ENCODE measurements at regions not wholly inside any gene's neighbourhood (a gene's known extent, or its start where the extent isn't known, plus 50 kb on each side); places are given as distances from the start of the nearest gene placed in this dataset.
A peak's percentile ranks its signal among the peaks of the same experiment; 100 is the strongest.
"Not testable (repeated sequence)": the region's sequence is repeated elsewhere in the genome, so short reads cannot be mapped to it uniquely, and the experiment has no call there.

DNA sequence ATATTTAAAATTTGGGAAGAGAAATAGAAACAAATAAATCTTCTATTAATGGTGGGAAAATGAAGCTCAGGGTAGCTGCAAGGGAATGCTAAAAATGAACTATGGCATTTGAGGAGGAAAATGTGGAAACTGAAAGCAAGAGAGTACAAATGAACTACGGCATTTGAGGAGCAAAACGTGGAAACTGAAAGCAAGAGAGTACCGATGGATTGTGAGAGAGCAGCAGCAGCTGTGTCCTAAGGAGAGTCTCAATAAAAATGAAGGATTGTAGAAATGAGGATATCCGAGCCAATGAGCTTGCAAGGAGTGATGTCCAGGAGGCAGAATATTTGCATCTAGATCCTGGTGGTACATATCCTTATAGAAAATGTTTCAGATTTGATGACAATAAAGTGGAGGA is 547.1 kb upstream of the ZNF337 start (continued):
- TF ChIP-seq, protein P1, sequence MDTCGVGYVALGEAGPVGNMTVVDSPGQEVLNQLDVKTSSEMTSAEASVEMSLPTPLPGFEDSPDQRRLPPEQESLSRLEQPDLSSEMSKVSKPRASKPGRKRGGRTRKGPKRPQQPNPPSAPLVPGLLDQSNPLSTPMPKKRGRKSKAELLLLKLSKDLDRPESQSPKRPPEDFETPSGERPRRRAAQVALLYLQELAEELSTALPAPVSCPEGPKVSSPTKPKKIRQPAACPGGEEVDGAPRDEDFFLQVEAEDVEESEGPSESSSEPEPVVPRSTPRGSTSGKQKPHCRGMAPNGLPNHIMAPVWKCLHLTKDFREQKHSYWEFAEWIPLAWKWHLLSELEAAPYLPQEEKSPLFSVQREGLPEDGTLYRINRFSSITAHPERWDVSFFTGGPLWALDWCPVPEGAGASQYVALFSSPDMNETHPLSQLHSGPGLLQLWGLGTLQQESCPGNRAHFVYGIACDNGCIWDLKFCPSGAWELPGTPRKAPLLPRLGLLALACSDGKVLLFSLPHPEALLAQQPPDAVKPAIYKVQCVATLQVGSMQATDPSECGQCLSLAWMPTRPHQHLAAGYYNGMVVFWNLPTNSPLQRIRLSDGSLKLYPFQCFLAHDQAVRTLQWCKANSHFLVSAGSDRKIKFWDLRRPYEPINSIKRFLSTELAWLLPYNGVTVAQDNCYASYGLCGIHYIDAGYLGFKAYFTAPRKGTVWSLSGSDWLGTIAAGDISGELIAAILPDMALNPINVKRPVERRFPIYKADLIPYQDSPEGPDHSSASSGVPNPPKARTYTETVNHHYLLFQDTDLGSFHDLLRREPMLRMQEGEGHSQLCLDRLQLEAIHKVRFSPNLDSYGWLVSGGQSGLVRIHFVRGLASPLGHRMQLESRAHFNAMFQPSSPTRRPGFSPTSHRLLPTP (IDR thresholded peaks at IDR 0.05; ENCODE audit: borderline replicate concordance, extremely low read depth, insufficient read length), result no peak
- no peak for TF ChIP-seq NELFE (IDR thresholded peaks at IDR 0.05; ENCODE audit: insufficient read depth, insufficient read length)
- TF ChIP-seq TRIM28 (IDR thresholded peaks at IDR 0.05), result no peak

DNA sequence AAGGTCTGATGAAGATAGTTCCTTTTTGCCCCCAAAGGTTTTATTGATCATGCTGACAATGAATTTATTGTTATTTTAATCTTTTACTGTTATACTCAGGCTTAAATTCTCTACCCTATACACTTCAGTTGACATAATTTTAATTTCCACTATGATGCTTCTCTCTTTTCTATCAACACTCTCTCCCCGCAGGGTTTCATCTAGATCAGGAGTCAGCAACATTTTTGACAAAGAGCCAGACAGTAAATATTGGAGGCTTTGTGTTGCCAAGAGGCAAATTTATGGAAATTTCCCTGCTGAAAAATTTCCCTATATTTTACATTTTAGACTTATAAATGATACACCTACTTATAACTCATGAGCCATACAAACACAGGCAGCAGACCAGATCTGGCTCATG is 524.0 kb upstream of the ZNF337 start:
- H3K27me3 ChIP-seq (ENCODE audit: control insufficient read depth in 2 of 2, insufficient read depth in 2 of 2, low read length in 2 of 2); intact Hi-C loops (cut with micrococcal nuclease); POLR2A ChIA-PET; CTCF ChIA-PET (ENCODE audit: low intra/inter-chr PET ratio); BruUV-seq (replicated peaks); H3K9me1 ChIP-seq (ENCODE audit: control insufficient read depth, insufficient read depth, low read length); DNase-seq (ENCODE audit: extremely low read depth in 1 of 4, low spot score in 3 of 4); H2AFZ ChIP-seq (ENCODE audit: low read depth, low read length); H3K27ac ChIP-seq (ENCODE audit: extremely low read depth, low read depth, low read length); H3K4me3 ChIP-seq; H3K9ac ChIP-seq (ENCODE audit: insufficient read depth in 1 of 2, low read depth in 2 of 2, low read length in 2 of 2); H3K9me3 ChIP-seq (replicated peaks; ENCODE audit: control insufficient read depth, insufficient read depth, low read depth, low read length); H3K4me2 ChIP-seq (ENCODE audit: insufficient read depth, low read length); in situ Hi-C loops (cut with MboI); H3K36me3 ChIP-seq (ENCODE audit: control insufficient read depth, insufficient read depth, low read length); H3K79me2 ChIP-seq (ENCODE audit: control insufficient read depth, insufficient read depth, low read length); FAIRE-seq; H4K20me1 ChIP-seq (replicated peaks; ENCODE audit: control insufficient read depth, insufficient read depth, low read length); ATAC-seq; H3K4me1 ChIP-seq (replicated peaks in 1 of 2; ENCODE audit: control insufficient read depth in 2 of 2, insufficient read depth in 2 of 2, low read length in 2 of 2): not testable (repeated sequence)
- 9% methylated on average over 1 of the region's 1 CpG for WGBS (ENCODE audit: insufficient coverage, low coverage, missing lambda C conversion rate)

DNA sequence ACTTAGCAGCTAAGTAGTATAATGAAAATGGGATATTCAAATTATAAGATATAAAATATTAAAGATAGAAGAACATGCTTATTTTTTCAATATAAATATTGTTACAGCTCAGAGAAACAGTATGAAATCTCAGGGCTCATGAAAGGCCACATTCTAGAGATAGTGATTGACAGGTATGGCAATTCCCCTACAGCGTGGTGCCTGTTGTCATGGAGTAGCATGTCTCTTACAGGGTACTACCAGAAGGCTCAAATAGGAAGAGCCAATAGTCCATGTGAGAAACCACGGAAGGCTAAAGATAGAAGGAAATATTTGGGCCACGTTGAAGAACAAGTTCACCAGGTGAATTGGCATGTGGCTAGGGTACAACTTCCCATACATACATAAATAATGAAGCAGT is 522.9 kb upstream of the ZNF337 start:
- H3K4me2 ChIP-seq (ENCODE audit: insufficient read depth, low read length); H3K4me1 ChIP-seq (replicated peaks in 1 of 2; ENCODE audit: control insufficient read depth in 2 of 2, insufficient read depth in 2 of 2, low read length in 2 of 2); POLR2A ChIA-PET; ATAC-seq; H4K20me1 ChIP-seq (replicated peaks; ENCODE audit: control insufficient read depth, insufficient read depth, low read length); BruUV-seq (replicated peaks); CTCF ChIA-PET (ENCODE audit: low intra/inter-chr PET ratio); DNase-seq (ENCODE audit: extremely low read depth in 1 of 4, low spot score in 3 of 4); H3K79me2 ChIP-seq (ENCODE audit: control insufficient read depth, insufficient read depth, low read length); H3K9ac ChIP-seq (ENCODE audit: insufficient read depth in 1 of 2, low read depth in 2 of 2, low read length in 2 of 2); H3K27ac ChIP-seq (ENCODE audit: extremely low read depth, low read depth, low read length); H3K27me3 ChIP-seq (ENCODE audit: control insufficient read depth in 2 of 2, insufficient read depth in 2 of 2, low read length in 2 of 2); H2AFZ ChIP-seq (ENCODE audit: low read depth, low read length); in situ Hi-C loops (cut with MboI); H3K4me3 ChIP-seq; H3K36me3 ChIP-seq (ENCODE audit: control insufficient read depth, insufficient read depth, low read length); H3K9me3 ChIP-seq (replicated peaks; ENCODE audit: control insufficient read depth, insufficient read depth, low read depth, low read length); H3K9me1 ChIP-seq (ENCODE audit: control insufficient read depth, insufficient read depth, low read length): not testable (repeated sequence)
- FAIRE-seq, result peak; percentile 11
- intact Hi-C loops (cut with micrococcal nuclease), result loop anchor here (5.0 kb wide), 1 partner anchor 42 kb away; no protein-coding TSS in a partner anchor
- WGBS (ENCODE audit: insufficient coverage, low coverage, missing lambda C conversion rate), result 0% methylated on average over 3 of the region's 3 CpGs
